ENCODE measurements at regions not wholly inside any gene's neighbourhood (a gene's known extent, or its start where the extent isn't known, plus 50 kb on each side); places are given as distances from the start of the nearest gene placed in this dataset.

DNA sequence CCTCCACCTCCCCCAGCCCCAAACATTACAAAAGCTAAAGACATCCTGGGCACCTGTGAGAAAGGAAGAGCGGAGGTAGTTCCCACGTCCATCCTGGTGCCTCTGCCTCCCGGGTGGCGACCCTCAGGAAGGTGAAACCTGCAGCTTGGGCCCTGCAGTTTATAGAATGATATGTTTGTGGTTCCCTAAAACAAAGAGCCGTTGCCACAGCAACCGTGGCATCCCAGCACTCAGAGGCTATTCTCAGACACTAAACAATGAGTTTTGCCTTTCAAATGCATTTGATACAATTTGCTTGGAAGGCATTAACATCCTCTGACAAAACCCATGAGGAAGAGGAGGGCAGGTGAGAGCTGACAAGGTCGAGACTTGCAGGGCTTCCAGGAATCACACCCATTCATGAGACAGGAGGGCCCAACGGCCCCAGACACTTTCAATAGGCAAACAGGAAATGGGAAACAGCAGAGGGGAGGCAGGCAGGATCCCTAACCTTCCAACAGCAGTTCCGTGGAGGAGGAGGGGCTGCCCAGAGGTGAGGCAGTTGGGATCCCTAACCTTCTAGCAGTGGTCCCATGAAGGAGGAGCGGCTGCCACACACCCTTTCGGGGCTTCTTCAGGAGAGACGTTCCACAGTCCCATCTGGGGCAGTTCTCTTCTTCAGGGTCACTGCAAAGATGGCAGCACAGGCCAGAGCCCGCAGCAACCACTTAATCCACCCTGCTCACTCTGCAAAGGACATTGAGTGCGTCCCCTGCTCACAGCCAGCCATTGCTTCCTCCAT lies 379.2 kb downstream of the SHANK2 start:
- TF ChIP-seq POLR2AphosphoS5 (IDR thresholded peaks at IDR 0.05) (no peak), SMC3 (conservative IDR thresholded peaks at IDR 0.05; ENCODE audit: poor library complexity) (no peak), EZH2 (IDR thresholded peaks at IDR 0.05; ENCODE audit: borderline replicate concordance, insufficient read depth, low read length, poor library complexity, severe bottlenecking) (no peak), RAD21 (conservative IDR thresholded peaks at IDR 0.05) (no peak)
- TF ChIP-seq, protein P1, sequence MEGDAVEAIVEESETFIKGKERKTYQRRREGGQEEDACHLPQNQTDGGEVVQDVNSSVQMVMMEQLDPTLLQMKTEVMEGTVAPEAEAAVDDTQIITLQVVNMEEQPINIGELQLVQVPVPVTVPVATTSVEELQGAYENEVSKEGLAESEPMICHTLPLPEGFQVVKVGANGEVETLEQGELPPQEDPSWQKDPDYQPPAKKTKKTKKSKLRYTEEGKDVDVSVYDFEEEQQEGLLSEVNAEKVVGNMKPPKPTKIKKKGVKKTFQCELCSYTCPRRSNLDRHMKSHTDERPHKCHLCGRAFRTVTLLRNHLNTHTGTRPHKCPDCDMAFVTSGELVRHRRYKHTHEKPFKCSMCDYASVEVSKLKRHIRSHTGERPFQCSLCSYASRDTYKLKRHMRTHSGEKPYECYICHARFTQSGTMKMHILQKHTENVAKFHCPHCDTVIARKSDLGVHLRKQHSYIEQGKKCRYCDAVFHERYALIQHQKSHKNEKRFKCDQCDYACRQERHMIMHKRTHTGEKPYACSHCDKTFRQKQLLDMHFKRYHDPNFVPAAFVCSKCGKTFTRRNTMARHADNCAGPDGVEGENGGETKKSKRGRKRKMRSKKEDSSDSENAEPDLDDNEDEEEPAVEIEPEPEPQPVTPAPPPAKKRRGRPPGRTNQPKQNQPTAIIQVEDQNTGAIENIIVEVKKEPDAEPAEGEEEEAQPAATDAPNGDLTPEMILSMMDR (IDR thresholded peaks at IDR 0.05; ENCODE audit: poor library complexity, severe bottlenecking) = no peak
